HepG2 (cell line): ENCODE measurements at regions not wholly inside any gene's neighbourhood (a gene's known extent, or its start where the extent isn't known, plus 50 kb on each side); places are given as distances from the start of the nearest gene placed in this dataset.

Experiments used
- AHR ChIP-seq: IDR thresholded peaks from 2 replicates; pipeline ENCODE4 v1.6.1; 2018; ENCODE audit warnings: missing genetic modification reagents, missing compliant biosample characterization
- ATF3 ChIP-seq: sonication (generic); formaldehyde crosslinking; IDR thresholded peaks from 2 replicates; pipeline ENCODE4 v1.4.0; 2020; ENCODE audit warnings: missing genetic modification reagents
- E2F1 ChIP-seq: sonication (generic); formaldehyde crosslinking; IDR thresholded peaks from 2 replicates; pipeline ENCODE4 v1.5.0; 2020; ENCODE audit warnings: missing genetic modification reagents
- HMGXB4 ChIP-seq, 2 experiments: sonication (generic) in 1 of 2; formaldehyde crosslinking in 1 of 2; IDR thresholded peaks; 2 replicates each; pipeline versions ENCODE4 v1.4.0 to v1.6.1; 2018 to 2020; ENCODE audit warnings: missing genetic modification reagents in 2 of 2, borderline replicate concordance in 1 of 2, low read depth in 1 of 2, mild to moderate bottlenecking in 1 of 2, missing biosample characterization in 1 of 2
- IRF9 ChIP-seq: sonication (generic); formaldehyde crosslinking; IDR thresholded peaks from 2 replicates; pipeline ENCODE4 v1.8.0; 2022; ENCODE audit warnings: missing genetic modification reagents, mild to moderate bottlenecking, borderline replicate concordance
- KDM5A ChIP-seq: fragments of 200-600 bp; sonication (generic); IDR thresholded peaks from 2 replicates; pipeline ENCODE4 v1.7.0; 2018; ENCODE audit warnings: antibody characterized with exemption, mild to moderate bottlenecking, low read length, borderline replicate concordance
- NPAS2 ChIP-seq: sonication (generic); formaldehyde crosslinking; IDR thresholded peaks from 2 replicates; pipeline ENCODE4 v1.8.0; 2022; ENCODE audit warnings: mild to moderate bottlenecking, missing genetic modification reagents, borderline replicate concordance
- NR2F6 ChIP-seq, 2 experiments: IDR thresholded peaks; 2 replicates each; pipeline ENCODE4 v1.6.1; 2016; ENCODE audit warnings: antibody characterized with exemption in 1 of 2, mild to moderate bottlenecking in 1 of 2
- RARA ChIP-seq: IDR thresholded peaks from 2 replicates; pipeline ENCODE4 v1.6.1; 2016; ENCODE audit warnings: missing genetic modification reagents, missing compliant biosample characterization
- TFE3 ChIP-seq: IDR thresholded peaks from 2 replicates; pipeline ENCODE4 v1.6.1; 2016
- TMF1 ChIP-seq: sonication (generic); formaldehyde crosslinking; IDR thresholded peaks from 2 replicates; pipeline ENCODE4 v1.8.1; 2022; ENCODE audit warnings: low read depth, missing genetic modification reagents
- ZBTB34 ChIP-seq: sonication (generic); formaldehyde crosslinking; IDR thresholded peaks from 2 replicates; pipeline ENCODE4 v1.8.0; 2022; ENCODE audit warnings: mild to moderate bottlenecking, missing genetic modification reagents
- ZFP41 ChIP-seq: sonication (generic); formaldehyde crosslinking; IDR thresholded peaks from 2 replicates; pipeline ENCODE4 v1.4.0; 2020; ENCODE audit warnings: mild to moderate bottlenecking, missing genetic modification reagents, borderline replicate concordance
- ZNF513 ChIP-seq: sonication (generic); formaldehyde crosslinking; conservative IDR thresholded peaks from 2 replicates; pipeline ENCODE4 v1.5.0; 2020; ENCODE audit warnings: missing genetic modification reagents
- ZNF546 ChIP-seq: sonication (generic); formaldehyde crosslinking; conservative IDR thresholded peaks from 2 replicates; pipeline ENCODE4 v1.8.1; 2023; ENCODE audit warnings: mild to moderate bottlenecking, missing genetic modification reagents
- ZNF567 ChIP-seq: sonication (generic); formaldehyde crosslinking; IDR thresholded peaks from 2 replicates; pipeline ENCODE4 v1.8.1; 2023; ENCODE audit warnings: mild to moderate bottlenecking, missing genetic modification reagents, borderline replicate concordance
- ZNF678 ChIP-seq: sonication (generic); formaldehyde crosslinking; IDR thresholded peaks from 2 replicates; pipeline ENCODE4 v1.4.0; 2020; ENCODE audit warnings: mild to moderate bottlenecking, missing genetic modification reagents
- ZNF709 ChIP-seq: sonication (generic); formaldehyde crosslinking; IDR thresholded peaks from 2 replicates; pipeline ENCODE4 v1.5.0; 2020; ENCODE audit warnings: mild to moderate bottlenecking, missing genetic modification reagents

GRCh38 chr15:31265090-31265870 is 61.4 kb upstream of the KLF13 start (continued):
- TF ChIP-seq AHR (CRISPR knock-in tag) (no peak), TMF1 (CRISPR knock-in tag) (no peak), ZNF513 (CRISPR knock-in tag) (no peak), ZNF567 (CRISPR knock-in tag) (no peak), NPAS2 (CRISPR knock-in tag) (no peak), ZNF546 (CRISPR knock-in tag) (0 out of 2 replicates have a peak, but pooled peaks have one; percentile 57), ZFP41 (CRISPR knock-in tag) (no peak), NR2F6 (IDR thresholded peaks at IDR 0.05) (0 out of 2 replicates have a peak, but pooled peaks have one; percentile 12), NR2F6 (CRISPR knock-in tag; IDR thresholded peaks at IDR 0.05) (no peak), ZNF678 (no peak), ZBTB34 (CRISPR knock-in tag) (0 out of 2 replicates have a peak, but pooled peaks have one; percentile 19), TFE3 (0 out of 2 replicates have a peak, but pooled peaks have one; percentile 3), E2F1 (CRISPR knock-in tag) (no peak), KDM5A (no peak), ATF3 (CRISPR knock-in tag) (no peak), RARA (CRISPR knock-in tag) (no peak), ZNF709 (CRISPR knock-in tag) (peak; percentile 80; the same call in 1 of the 2 replicates), HMGXB4 (CRISPR knock-in tag; IDR thresholded peaks at IDR 0.05; ENCODE audit: borderline replicate concordance in 1 of 2, low read depth in 1 of 2) (peak in 1 of 2 experiments; percentile 36; a peak in 1 of 4 replicates), IRF9 (CRISPR knock-in tag) (no peak)
